Liver (tissue), 8 donors: ENCODE measurements at regions not wholly inside any gene's neighbourhood (a gene's known extent, or its start where the extent isn't known, plus 50 kb on each side); places are given as distances from the start of the nearest gene placed in this dataset.

Experiments
- DNase-seq: peaks from one replicate; pipeline ENCODE4 v3.0.0-alpha.2; 2017; ENCODE audit warnings: low spot score
- H3K27ac ChIP-seq, 2 donors: one replicate each; pipeline ENCODE4 v1.7.0; 2013; ENCODE audit warnings: inconsistent platforms in 2 of 2, low read length in 2 of 2, control low read depth in 1 of 2, low read depth in 1 of 2, mild to moderate bottlenecking in 1 of 2
- H3K27me3 ChIP-seq, 4 donors: one replicate each; pipeline versions ENCODE4 v1.6.1 to v1.7.0; 2013; ENCODE audit warnings: low read length in 3 of 4, inconsistent platforms in 1 of 4, mild to moderate bottlenecking in 1 of 4, moderate library complexity in 1 of 4; ENCODE audit not compliant: control insufficient read depth in 4 of 4, insufficient read depth in 4 of 4
- H3K36me3 ChIP-seq, 4 donors: one replicate each; pipeline versions ENCODE4 v1.6.1 to v1.7.0; 2013; ENCODE audit warnings: low read length in 3 of 4, mild to moderate bottlenecking in 3 of 4, low read depth in 1 of 4, moderate library complexity in 1 of 4; ENCODE audit not compliant: control insufficient read depth in 4 of 4, insufficient read depth in 3 of 4
- H3K4me1 ChIP-seq, 4 donors: one replicate each; pipeline versions ENCODE4 v1.6.1 to v1.7.0; 2013; ENCODE audit warnings: low read length in 3 of 4, mild to moderate bottlenecking in 3 of 4, moderate library complexity in 1 of 4; ENCODE audit not compliant: control insufficient read depth in 4 of 4, insufficient read depth in 4 of 4
- H3K4me3 ChIP-seq, 3 donors: one replicate each; pipeline versions ENCODE4 v1.6.1 to v1.7.0; 2013; ENCODE audit warnings: low read length in 3 of 3, control low read depth in 1 of 3, low read depth in 1 of 3, mild to moderate bottlenecking in 1 of 3
- H3K9ac ChIP-seq, 2 donors: one replicate each; pipeline ENCODE4 v1.7.0; 2013; ENCODE audit warnings: low read length in 2 of 2, mild to moderate bottlenecking in 2 of 2, moderate library complexity in 2 of 2, control low read depth in 1 of 2, low read depth in 1 of 2
- H3K9me3 ChIP-seq, 4 donors: one replicate each; pipeline versions ENCODE4 v1.6.1 to v1.7.0; 2013; ENCODE audit warnings: low read length in 3 of 4; ENCODE audit not compliant: control insufficient read depth in 4 of 4
- CTCF ChIP-seq: fragments of 150-350 bp; IDR thresholded peaks from 2 replicates; pipeline ENCODE4 v1.5.1; 2017; ENCODE audit warnings: improper control_type of control experiment, low read depth, low read length; ENCODE audit not compliant: missing input control
- EGR1 ChIP-seq, 2 donors: IDR thresholded peaks; 2 replicates each; pipeline ENCODE4 v1.6.1; 2016 to 2018; ENCODE audit warnings: antibody characterized with exemption in 2 of 2, low read depth in 2 of 2
- GABPA ChIP-seq, 2 donors: IDR thresholded peaks in 1 of 2; conservative IDR thresholded peaks in 1 of 2; 2 replicates each; pipeline ENCODE4 v1.6.1; 2016; ENCODE audit warnings: antibody characterized with exemption in 2 of 2, mild to moderate bottlenecking in 1 of 2, moderate library complexity in 1 of 2
- HNF4A ChIP-seq, 2 donors: conservative IDR thresholded peaks; 2 replicates each; pipeline ENCODE4 v1.6.1; 2016; ENCODE audit warnings: antibody characterized with exemption in 2 of 2, mild to moderate bottlenecking in 2 of 2
- HNF4G ChIP-seq: IDR thresholded peaks from 2 replicates; pipeline ENCODE4 v1.6.1; 2016; ENCODE audit warnings: antibody characterized with exemption
- JUND ChIP-seq, 2 donors: IDR thresholded peaks; 2 replicates each; pipeline ENCODE4 v1.6.1; 2016; ENCODE audit warnings: antibody characterized with exemption in 2 of 2
- RAD21 ChIP-seq, 2 donors: IDR thresholded peaks; 2 replicates each; pipeline ENCODE4 v1.6.1; 2016; ENCODE audit warnings: antibody characterized with exemption in 2 of 2, mild to moderate bottlenecking in 2 of 2
- REST ChIP-seq: IDR thresholded peaks from 2 replicates; pipeline ENCODE4 v1.6.1; 2016; ENCODE audit warnings: antibody characterized with exemption, mild to moderate bottlenecking
- SP1 ChIP-seq: IDR thresholded peaks from 2 replicates; pipeline ENCODE4 v1.6.1; 2018; ENCODE audit warnings: antibody characterized with exemption, mild to moderate bottlenecking
- YY1 ChIP-seq: IDR thresholded peaks from 2 replicates; pipeline ENCODE4 v1.6.1; 2016; ENCODE audit warnings: antibody characterized with exemption, mild to moderate bottlenecking
- ZBTB33 ChIP-seq: IDR thresholded peaks from 2 replicates; pipeline ENCODE4 v1.6.1; 2016; ENCODE audit warnings: antibody characterized with exemption
- WGBS: extraction: QIAGEN DNeasy Blood & Tissue Kit; methylation state at CpG from one replicate; pipeline ENCODE4 v1.1.7; 2013; 5-methylcytosine and 5-hydroxymethylcytosine counted together
- donor health status: healthy.
- donor health status: healthy.
- donor health status: healthy.
- donor health status: healthy.
- donor health status: healthy.

- no peak for TF ChIP-seq CTCF
These were observed 986.0 kb downstream of the TSN start (continued) for GRCh38 chr2:122741403-122741802.

- Histone ChIP-seq H3K27ac (no peak overlapping the region), H3K4me1 (no peaks in the 10 kb centered on the region), H3K27me3 (no peaks in the 10 kb centered on the region), H3K9ac (no peak overlapping the region), H3K9me3 (peaks cover 0 to 2% (median 0%) of the 10 kb centered on the region in 4 donors), H3K36me3 (no peaks in the 10 kb centered on the region), H3K4me3 (no peak overlapping the region)
- TF ChIP-seq GABPA (IDR thresholded peaks at IDR 0.05 in 1 of 2, conservative IDR thresholded peaks at IDR 0.05 in 1 of 2) (no peak), RAD21 (IDR thresholded peaks at IDR 0.05) (no peak), REST (no peak), JUND (IDR thresholded peaks at IDR 0.05) (no peak), CTCF (no peak), ZBTB33 (no peak), HNF4A (conservative IDR thresholded peaks at IDR 0.05) (no peak), EGR1 (IDR thresholded peaks at IDR 0.05; ENCODE audit: low read depth in 2 of 2) (no peak), SP1 (no peak), HNF4G (no peak), YY1 (no peak)
- DNase-seq: no peak
- 74% methylated on average over 2 of the region's 2 CpGs for WGBS
These were observed 987.7 kb downstream of the TSN start for GRCh38 chr2:122743021-122743675.
